CD4-positive, alpha-beta T cell treated with Interleukin-17A for 1 hour (primary cell): ENCODE measurements at regions not wholly inside any gene's neighbourhood (a gene's known extent, or its start where the extent isn't known, plus 50 kb on each side); places are given as distances from the start of the nearest gene placed in this dataset.
"Not testable (repeated sequence)": the region's sequence is repeated elsewhere in the genome, so short reads cannot be mapped to it uniquely, and the experiment has no call there.

Experiments used
- DNase-seq: peaks from one replicate; pipeline ENCODE4 v3.0.0-alpha.2; 2020

- no peak for DNase-seq
Observed at GRCh38 chr1:201730611-201731010, 98.3 kb upstream of the IPO9 start.

GRCh38 chr1:201731142-201731541 is 97.8 kb upstream of the IPO9 start:
- no peak for DNase-seq

DNA sequence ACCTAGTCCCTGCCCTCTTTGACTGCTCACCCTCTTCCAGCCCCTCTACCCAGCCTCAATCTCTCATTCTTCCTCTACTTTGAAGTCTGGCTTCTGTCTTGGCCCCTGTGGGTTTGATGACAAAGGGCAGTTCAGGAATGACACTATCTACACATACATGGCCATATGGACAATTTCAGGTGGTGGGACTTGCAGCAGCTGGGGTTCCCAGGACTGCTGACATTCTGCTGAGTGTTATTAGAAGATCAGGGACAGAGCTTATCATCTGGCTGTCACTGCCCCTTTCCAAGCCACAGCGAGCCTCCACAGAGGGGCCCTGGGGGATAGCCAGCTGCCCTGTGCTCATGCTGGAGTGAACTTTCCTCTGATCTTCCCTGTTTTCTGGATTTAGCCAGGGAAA is 97.4 kb upstream of the IPO9 start:
- DNase-seq = no peak

- DNase-seq = no peak
Observed at GRCh38 chr1:201732351-201732750, 96.6 kb upstream of the IPO9 start.

DNA sequence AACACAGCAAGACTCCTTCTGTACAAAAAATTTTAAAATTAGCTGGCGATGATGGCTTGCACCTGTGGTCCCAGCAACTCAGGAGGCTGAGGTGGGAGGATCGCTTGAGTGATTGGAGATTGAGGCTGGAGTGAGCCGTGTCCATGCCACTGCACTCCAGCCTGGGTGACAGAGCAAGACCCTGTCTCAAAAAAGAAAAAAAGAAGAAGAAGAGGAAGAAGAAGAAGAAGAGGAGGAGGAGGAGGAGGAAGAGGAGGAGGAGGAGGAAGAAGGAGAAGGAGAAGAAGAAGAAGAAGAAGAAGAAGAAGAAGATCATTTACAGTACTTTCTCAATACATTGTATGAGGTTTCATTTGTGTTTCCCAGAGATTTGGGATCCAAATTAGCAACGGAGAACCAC is 94.7 kb upstream of the IPO9 start:
- not testable (repeated sequence) for DNase-seq

DNA sequence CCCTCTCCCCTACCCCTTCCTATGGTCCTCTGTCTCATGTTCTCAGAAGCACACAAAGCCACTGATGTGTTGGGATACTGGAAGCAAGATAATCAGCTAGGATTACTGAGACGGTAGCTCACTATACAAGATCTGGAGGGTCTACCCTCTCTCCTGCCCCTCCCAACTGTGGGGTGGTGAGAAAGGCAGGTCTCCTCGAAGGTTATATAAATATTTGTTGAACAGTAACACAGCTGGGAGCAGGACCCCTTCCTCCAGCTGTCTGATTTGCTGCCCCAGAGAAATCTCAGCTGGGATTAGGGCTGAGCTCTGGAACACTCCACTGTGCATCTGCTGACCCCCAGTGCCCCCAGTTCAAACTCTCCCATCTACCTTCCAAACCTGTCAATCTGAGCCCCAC is 94.2 kb upstream of the IPO9 start:
- no peak for DNase-seq

- no peak for DNase-seq
Observed at GRCh38 chr1:201736707-201737320, 92.1 kb upstream of the IPO9 start.

DNA sequence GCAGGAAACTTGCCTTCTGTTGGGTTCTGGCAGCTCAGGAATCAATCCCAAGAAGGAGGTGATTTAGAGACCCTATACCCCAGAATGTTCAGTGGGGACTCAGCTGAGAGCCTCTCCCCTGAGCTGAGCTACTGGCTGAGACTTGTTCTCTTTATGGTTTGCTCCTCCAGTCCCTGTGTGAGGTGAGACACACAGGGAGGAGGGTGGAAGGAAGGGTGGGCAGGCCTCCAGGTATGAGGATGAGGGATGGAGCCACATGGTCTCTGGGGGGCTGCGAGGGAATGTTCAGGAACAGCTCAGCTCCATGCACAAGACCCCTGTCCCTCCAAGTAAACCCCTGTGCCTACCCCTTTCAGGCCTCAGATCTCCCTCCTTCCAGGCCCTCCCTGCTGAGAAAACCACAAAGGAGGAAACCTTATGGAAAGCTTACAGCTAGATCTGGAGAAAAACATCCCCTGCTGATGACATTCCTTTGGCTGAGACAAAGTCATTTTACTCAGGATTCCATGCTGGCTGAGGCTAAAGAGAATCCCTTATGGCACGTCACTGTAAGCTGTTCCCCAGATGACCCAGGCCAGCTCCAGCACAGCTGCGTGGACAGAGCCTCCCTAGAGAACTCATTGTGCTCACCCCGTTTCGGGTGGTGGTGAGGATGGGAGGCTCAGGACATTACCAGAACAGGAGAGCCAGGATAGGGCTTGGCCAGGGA is 91.5 kb upstream of the IPO9 start:
- DNase-seq = no peak

GRCh38 chr1:201739080-201739479 is 89.9 kb upstream of the IPO9 start:
- no peak for DNase-seq

- peak; percentile 55 for DNase-seq
Observed at GRCh38 chr1:201739492-201740085, 89.4 kb upstream of the IPO9 start.

DNA sequence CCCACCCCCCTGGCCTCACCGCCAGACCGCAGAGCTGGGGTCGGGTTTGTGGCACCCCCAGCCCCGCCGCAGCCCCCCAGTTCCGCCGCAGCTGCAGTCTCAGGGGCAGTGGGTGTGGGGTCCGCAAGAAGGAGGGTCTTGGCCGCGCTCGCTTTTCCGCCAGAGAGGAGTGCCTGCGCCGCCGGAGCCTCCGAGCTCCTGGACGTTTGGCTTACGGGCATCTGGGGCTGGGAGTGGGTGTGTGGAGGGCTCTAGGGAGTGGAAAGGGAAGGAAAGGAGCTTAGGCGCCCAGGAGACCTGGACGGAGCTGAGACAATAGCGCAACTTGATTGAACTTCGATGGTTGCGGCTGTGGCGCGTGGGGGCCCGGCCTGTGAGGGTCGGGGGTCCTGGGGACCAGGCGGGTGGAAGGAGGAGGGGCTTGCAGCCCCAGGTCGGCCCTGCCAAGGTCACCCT is 88.8 kb upstream of the IPO9 start:
- no peak for DNase-seq

DNA sequence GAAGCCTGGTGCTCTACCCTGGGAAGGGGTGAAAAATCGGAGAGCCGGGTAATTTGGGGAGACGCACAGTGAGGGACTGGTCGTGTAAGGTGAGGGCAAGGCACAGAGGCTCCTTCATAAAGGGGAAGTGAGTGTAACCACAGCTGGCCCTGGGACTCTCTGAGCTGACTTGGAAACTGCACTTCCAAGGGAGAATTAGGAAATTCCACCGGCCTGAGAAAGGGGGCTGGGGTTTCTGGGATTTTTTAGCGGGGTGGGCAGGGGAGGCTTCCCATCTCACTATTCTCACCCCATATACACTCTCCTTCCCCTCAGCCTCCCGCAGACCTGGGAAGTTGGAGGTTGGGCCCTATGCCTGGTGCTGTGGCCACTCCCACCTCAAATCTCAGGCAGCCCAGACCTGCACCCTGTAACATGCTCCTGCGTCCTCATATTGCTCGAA is 88.3 kb upstream of the IPO9 start:
- DNase-seq = no peak

DNA sequence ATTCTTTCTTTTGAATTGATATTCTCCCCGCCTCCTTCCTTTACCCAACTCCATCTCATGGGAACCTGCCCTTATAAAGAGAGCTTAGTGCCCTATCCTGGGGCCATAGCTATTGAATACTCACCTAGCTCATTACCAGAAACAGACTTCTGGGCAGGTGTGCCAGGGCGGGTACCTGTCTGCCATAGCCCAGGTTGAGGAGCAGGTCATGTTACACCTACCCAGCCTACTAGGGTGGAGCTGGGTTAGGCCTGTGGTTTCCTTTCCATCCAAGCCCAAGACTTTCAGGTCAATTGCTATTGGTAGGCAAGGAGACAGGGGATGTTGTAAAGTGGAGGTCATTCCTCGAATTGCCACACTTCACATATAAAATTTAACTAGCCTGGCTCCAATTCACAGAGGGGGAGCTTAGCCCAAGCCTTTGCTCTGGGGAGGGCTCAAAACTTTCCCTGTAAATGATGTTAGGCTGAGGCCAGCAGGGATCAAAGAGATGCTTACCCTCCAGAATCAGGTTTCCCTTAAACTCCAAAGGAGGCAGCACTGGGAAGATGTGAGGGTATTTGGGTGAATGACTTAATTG is 87.1 kb upstream of the IPO9 start:
- no peak for DNase-seq

DNA sequence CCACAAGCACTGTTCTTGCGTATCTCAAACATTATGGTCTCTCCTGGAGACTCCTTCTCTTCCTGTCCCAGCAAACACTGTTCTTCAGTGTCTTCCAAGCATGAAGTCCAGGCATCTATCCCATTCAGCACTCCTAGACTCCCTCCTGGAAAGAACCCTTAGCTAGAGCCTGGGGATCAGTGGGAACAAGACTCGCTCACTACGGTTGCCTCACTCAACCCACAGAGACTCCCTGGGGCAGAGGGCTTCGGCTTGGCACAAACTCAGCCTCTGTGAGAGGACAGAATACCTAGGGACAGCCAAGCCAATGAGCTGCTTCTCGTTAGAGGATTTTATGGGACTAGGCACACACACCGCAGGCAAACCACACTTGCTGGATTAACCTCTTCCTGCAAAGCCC is 86.5 kb upstream of the IPO9 start:
- DNase-seq = no peak

DNA sequence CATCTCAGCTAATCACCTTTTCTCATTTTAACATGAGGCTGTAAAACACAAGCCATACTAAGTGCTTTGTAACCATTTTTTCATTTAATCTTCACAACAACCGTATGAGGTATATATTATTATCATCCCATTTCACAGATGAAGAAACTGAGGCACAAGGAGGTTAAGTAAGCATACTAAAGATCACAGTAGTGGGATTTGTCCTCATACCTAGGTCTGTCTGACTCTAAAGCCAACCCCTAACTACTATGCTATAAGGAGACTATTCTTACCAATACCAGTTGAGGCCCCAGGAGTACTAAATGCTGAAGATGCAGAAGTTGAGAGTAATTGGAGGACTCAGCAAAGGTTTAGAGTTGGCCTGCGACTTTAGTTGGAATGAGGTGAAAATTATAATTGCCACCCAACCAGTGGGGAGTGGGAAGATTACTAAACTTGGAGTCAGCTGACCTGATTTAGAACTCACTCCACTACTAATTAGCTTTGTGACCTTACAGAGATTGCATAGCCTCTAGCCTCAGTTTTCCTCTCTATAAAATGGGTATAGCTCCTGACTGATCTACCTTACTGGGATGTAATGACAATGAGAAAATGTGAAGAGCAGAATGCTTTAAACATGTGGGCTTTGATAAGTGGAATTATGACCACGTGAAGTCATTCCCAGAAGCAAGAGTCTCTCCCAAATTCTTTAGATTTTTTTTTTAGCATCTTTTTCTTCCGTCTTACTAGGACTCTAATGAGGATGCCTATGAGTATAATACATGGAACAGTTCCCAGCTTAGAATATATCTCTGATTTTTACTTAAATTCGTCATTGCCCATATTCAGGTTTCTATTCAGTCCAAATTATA is 85.8 kb upstream of the IPO9 start:
- no peak for DNase-seq

- no peak for DNase-seq
Observed at GRCh38 chr1:201745023-201745422, 83.9 kb upstream of the IPO9 start.

- DNase-seq = no peak
Observed at GRCh38 chr1:201746156-201746555, 82.8 kb upstream of the IPO9 start.

- DNase-seq = no peak
Observed at GRCh38 chr1:201747261-201747660, 81.7 kb upstream of the IPO9 start.

GRCh38 chr1:201748335-201748734 is 80.6 kb upstream of the IPO9 start:
- no peak for DNase-seq

DNA sequence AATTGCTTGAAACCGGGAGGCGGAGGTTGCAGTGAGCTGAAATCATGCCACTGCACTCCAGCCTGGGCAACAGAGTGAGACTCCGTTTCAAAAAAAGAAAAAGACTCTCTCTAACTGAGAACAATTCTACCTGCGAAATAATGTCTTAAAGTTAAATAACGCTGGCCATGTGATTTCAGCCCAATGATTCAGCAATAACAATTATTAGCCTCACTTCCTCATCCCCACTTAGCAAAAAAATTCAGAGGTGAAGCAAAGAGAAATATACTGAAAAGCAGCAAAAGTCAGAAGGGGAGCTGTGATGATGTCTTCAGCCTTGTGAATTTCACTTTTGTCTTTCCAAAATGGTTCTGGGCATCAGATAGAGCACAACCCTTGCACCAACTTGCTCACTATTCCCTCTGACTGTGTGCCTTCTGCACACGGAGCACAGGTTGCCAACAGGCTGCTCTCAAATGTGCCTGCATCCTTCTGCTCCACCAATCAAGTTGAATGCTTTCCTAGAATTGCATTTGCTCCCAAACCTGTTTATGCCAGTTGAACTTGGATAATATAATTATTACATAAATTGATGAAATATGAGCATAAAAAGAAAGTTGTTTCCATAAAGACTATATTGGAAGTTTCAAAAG is 79.8 kb upstream of the IPO9 start:
- DNase-seq = no peak

DNA sequence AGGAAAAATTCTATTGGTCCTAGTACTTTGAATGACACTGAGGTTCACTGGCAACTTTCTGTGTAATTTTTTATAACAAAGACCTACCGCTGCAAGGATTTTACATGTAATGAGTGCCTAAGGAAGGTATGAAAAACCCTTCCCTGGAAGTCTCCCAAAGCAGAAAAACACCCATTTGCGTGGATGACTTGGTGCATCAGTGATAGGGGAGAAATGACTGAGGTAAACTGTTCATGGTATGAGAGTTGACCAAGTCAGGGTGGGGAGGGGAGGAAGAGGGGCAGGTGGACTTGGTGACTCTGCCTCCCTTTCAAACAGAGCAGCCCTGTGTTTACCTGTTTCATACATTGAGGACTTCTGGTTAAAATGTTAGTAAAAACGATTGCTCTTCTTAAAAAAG is 78.8 kb upstream of the IPO9 start:
- DNase-seq = no peak

DNA sequence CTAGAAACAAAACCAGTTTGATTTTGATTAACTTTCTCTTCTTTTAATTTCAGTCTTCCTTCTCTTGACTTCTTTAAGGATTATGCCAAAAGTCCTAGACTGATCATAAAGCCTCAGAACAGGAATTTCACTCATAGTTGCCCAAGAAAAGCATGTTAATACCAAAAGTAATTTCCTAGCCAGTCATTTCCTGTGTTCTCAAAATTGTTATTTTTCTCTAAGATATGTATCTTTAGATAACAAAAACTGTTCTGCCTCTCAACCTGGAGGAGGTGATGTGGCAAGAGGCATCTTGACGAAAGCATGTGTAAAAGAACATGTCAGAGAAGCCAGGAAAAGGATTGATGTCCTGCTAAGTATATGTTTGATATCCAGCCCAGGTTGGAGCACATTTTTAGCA is 78.0 kb upstream of the IPO9 start:
- DNase-seq = no peak

GRCh38 chr1:201751872-201752271 is 77.1 kb upstream of the IPO9 start:
- DNase-seq = no peak
